SU-DHL-6 (cell line): ENCODE measurements at regions not wholly inside any gene's neighbourhood (a gene's known extent, or its start where the extent isn't known, plus 50 kb on each side); places are given as distances from the start of the nearest gene placed in this dataset.

ENCODE experiments used
- EZH2phosphoT487 ChIP-seq: fragments of 200-600 bp; sonication (generic), shearing (Covaris generic); conservative IDR thresholded peaks from 2 replicates; pipeline ENCODE4 v1.6.1; 2018; ENCODE audit warnings: mild to moderate bottlenecking, antibody characterized with exemption, low read length, moderate library complexity, mixed read lengths
- TF ChIP-seq, protein P1 (sequence below): fragments of 200-600 bp; sonication (generic); IDR thresholded peaks from one replicate; pipeline ENCODE4 v1.5.1; 2017; ENCODE audit warnings: antibody characterized with exemption, mild to moderate bottlenecking, low read length, moderate library complexity; ENCODE audit not compliant: insufficient read depth, poor library complexity, severe bottlenecking

GRCh38 chr7:142482891-142483658, 225.2 kb upstream of the PRSS58 start:
- TF ChIP-seq, protein P1, sequence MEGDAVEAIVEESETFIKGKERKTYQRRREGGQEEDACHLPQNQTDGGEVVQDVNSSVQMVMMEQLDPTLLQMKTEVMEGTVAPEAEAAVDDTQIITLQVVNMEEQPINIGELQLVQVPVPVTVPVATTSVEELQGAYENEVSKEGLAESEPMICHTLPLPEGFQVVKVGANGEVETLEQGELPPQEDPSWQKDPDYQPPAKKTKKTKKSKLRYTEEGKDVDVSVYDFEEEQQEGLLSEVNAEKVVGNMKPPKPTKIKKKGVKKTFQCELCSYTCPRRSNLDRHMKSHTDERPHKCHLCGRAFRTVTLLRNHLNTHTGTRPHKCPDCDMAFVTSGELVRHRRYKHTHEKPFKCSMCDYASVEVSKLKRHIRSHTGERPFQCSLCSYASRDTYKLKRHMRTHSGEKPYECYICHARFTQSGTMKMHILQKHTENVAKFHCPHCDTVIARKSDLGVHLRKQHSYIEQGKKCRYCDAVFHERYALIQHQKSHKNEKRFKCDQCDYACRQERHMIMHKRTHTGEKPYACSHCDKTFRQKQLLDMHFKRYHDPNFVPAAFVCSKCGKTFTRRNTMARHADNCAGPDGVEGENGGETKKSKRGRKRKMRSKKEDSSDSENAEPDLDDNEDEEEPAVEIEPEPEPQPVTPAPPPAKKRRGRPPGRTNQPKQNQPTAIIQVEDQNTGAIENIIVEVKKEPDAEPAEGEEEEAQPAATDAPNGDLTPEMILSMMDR = peak; percentile 67
- TF ChIP-seq EZH2phosphoT487 = no peak
